BLaER1 (cell line): ENCODE measurements at regions not wholly inside any gene's neighbourhood (a gene's known extent, or its start where the extent isn't known, plus 50 kb on each side); places are given as distances from the start of the nearest gene placed in this dataset.
"Not testable (repeated sequence)": the region's sequence is repeated elsewhere in the genome, so short reads cannot be mapped to it uniquely, and the experiment has no call there.

Experiments used
- H3K27ac ChIP-seq: shearing (Covaris generic); formaldehyde crosslinking; 2 replicates; pipeline ENCODE4 v1.8.1; 2022
- H3K27me3 ChIP-seq: shearing (Covaris generic); formaldehyde crosslinking; 2 replicates; pipeline ENCODE4 v1.8.1; 2022
- H3K36me3 ChIP-seq: shearing (Covaris generic); formaldehyde crosslinking; 2 replicates; pipeline ENCODE4 v1.8.1; 2022
- H3K4me1 ChIP-seq: shearing (Covaris generic); formaldehyde crosslinking; 2 replicates; pipeline ENCODE4 v1.8.1; 2022
- H3K4me2 ChIP-seq: shearing (Covaris generic); formaldehyde crosslinking; 2 replicates; pipeline ENCODE4 v1.8.1; 2022
- H3K4me3 ChIP-seq: shearing (Covaris generic); formaldehyde crosslinking; 2 replicates; pipeline ENCODE4 v1.8.1; 2022
- H3K9ac ChIP-seq: shearing (Covaris generic); formaldehyde crosslinking; 2 replicates; pipeline ENCODE4 v1.8.1; 2022
- H3K9me3 ChIP-seq: shearing (Covaris generic); formaldehyde crosslinking; 2 replicates; pipeline ENCODE4 v1.8.1; 2022
- H4K20me1 ChIP-seq: shearing (Covaris generic); formaldehyde crosslinking; 2 replicates; pipeline ENCODE4 v1.8.1; 2022
- Cebpa-rat ChIP-seq: shearing (Covaris generic); IDR thresholded peaks from 2 replicates; pipeline ENCODE4 v1.8.1; 2022

- Histone ChIP-seq H3K27me3 (no peaks in the 10 kb centered on the region), H3K9ac (no peak overlapping the region), H4K20me1 (no peaks in the 10 kb centered on the region), H3K36me3 (no peaks in the 10 kb centered on the region), H3K4me1 (no peaks in the 10 kb centered on the region), H3K9me3 (no peaks in the 10 kb centered on the region), H3K27ac (no peak overlapping the region), H3K4me2 (no peak overlapping the region), H3K4me3 (no peak overlapping the region)
- no peak for TF ChIP-seq Cebpa-rat
These were observed 227.3 kb upstream of the TENT5A start for GRCh38 chr6:81979767-81980166.

DNA sequence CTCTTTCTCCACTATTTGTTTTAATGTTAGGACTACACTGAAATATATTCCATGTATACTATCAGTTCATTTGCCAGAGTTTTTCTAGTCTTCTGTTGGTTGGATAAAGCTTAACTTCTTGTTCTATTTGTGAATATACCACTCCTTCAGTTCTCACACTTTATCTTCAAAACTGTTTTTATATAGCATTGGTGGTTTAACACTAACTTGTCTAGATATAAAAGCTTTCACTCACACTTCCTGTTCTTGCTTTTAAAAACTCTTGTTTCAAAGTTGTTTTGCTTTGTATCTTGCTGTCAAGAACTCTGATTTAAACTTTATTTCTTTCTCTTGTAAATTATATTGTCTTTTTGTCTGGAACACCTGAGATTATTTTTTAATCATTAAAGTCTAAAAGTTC, 226.8 kb upstream of the TENT5A start:
- H4K20me1 ChIP-seq, result no peaks in the 10 kb centered on the region
- no peaks in the 10 kb centered on the region for H3K27me3 ChIP-seq
- no peaks in the 10 kb centered on the region for H3K9me3 ChIP-seq
- no peaks in the 10 kb centered on the region for H3K36me3 ChIP-seq
- no peak overlapping the region for H3K27ac ChIP-seq
- no peak overlapping the region for H3K4me2 ChIP-seq
- H3K4me1 ChIP-seq, result no peaks in the 10 kb centered on the region
- TF ChIP-seq Cebpa-rat, result no peak
- H3K9ac ChIP-seq, result no peak overlapping the region
- no peak overlapping the region for H3K4me3 ChIP-seq

DNA sequence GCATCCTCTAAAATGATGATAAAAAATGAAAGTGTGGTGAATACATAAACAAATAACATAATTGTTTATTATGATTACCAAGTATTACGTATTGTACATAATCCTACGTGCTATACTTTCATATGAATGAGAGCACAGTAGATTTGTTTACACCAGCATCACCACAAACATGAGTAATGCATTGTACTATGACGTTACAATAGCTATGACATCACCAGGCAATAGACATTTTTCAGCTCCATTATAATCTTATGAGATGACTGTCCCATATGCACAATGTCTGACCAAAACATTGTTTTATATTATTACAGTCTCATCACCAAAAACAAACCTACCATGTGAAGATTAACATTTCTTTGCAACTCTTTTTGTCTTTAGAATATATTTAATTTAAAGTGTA, 225.7 kb upstream of the TENT5A start:
- Histone ChIP-seq H3K27me3 (no peaks in the 10 kb centered on the region), H3K27ac (no peak overlapping the region), H3K4me2 (no peak overlapping the region), H3K36me3 (no peaks in the 10 kb centered on the region), H3K4me3 (no peak overlapping the region), H3K9ac (no peak overlapping the region), H4K20me1 (no peaks in the 10 kb centered on the region), H3K4me1 (no peaks in the 10 kb centered on the region), H3K9me3 (no peaks in the 10 kb centered on the region)
- no peak for TF ChIP-seq Cebpa-rat

DNA sequence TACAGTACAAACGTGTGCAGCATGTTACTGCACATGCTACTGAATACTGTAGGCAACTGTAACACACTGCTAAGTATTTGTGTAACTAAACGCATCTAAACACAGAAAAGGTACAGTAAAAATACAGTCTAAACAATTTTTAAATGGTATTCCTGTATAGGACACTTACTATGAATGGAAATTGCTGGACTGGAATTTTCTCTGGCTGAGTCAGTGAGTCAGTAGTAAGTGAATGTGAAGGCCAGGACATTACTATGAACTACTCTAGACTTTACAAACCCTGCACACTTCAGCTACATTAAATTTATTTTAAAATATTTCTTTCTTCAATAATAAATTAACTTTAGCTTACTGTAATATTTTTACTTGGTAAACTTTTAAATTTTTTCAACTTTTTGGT, 225.0 kb upstream of the TENT5A start:
- H3K9me3 ChIP-seq, result no peaks in the 10 kb centered on the region
- H3K4me2 ChIP-seq, result no peak overlapping the region
- H3K4me1 ChIP-seq, result no peaks in the 10 kb centered on the region
- no peaks in the 10 kb centered on the region for H3K36me3 ChIP-seq
- H3K9ac ChIP-seq, result no peak overlapping the region
- no peaks in the 10 kb centered on the region for H4K20me1 ChIP-seq
- H3K27ac ChIP-seq, result no peak overlapping the region
- TF ChIP-seq Cebpa-rat, result no peak
- H3K27me3 ChIP-seq, result no peaks in the 10 kb centered on the region
- H3K4me3 ChIP-seq, result no peak overlapping the region

GRCh38 chr6:81969814-81970213, 217.3 kb upstream of the TENT5A start:
- TF ChIP-seq Cebpa-rat, result no peak
- no peak overlapping the region for H3K4me2 ChIP-seq
- H3K36me3 ChIP-seq, result no peaks in the 10 kb centered on the region
- H3K9me3 ChIP-seq, result no peaks in the 10 kb centered on the region
- no peaks in the 10 kb centered on the region for H4K20me1 ChIP-seq
- H3K4me1 ChIP-seq, result no peaks in the 10 kb centered on the region
- H3K27me3 ChIP-seq, result no peaks in the 10 kb centered on the region
- no peak overlapping the region for H3K9ac ChIP-seq
- no peak overlapping the region for H3K4me3 ChIP-seq
- no peak overlapping the region for H3K27ac ChIP-seq

- TF ChIP-seq Cebpa-rat, result no peak
- H3K27me3 ChIP-seq, result no peaks in the 10 kb centered on the region
- no peak overlapping the region for H3K4me3 ChIP-seq
- no peaks in the 10 kb centered on the region for H4K20me1 ChIP-seq
- no peaks in the 10 kb centered on the region for H3K9me3 ChIP-seq
- H3K4me1 ChIP-seq, result no peaks in the 10 kb centered on the region
- no peaks in the 10 kb centered on the region for H3K36me3 ChIP-seq
- H3K9ac ChIP-seq, result no peak overlapping the region
- H3K27ac ChIP-seq, result no peak overlapping the region
- no peak overlapping the region for H3K4me2 ChIP-seq
These were observed 216.5 kb upstream of the TENT5A start for GRCh38 chr6:81969011-81969410.

DNA sequence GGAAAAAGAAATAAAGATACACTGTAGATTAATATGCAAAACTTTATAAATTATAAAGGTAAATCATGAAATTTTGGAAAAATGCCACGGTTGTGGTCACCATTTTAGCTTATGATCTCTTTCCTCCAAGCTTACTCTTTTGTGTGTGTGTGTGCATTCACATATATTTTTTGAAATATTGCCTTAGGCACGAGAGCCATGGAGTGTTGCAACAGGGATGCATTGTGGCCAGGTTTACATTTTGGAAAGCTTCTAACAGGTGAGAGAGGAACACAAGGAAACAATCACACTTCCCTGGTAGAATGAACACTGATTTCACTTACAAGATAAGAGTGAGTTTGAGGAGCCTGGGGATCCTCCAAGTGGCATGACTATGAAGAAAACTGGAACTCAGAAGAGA, 214.5 kb upstream of the TENT5A start:
- no peak overlapping the region for H3K27ac ChIP-seq
- H3K27me3 ChIP-seq, result no peaks in the 10 kb centered on the region
- no peak overlapping the region for H3K4me2 ChIP-seq
- no peak for TF ChIP-seq Cebpa-rat
- no peaks in the 10 kb centered on the region for H4K20me1 ChIP-seq
- no peaks in the 10 kb centered on the region for H3K4me1 ChIP-seq
- H3K4me3 ChIP-seq, result no peak overlapping the region
- H3K36me3 ChIP-seq, result no peaks in the 10 kb centered on the region
- H3K9ac ChIP-seq, result no peak overlapping the region
- no peaks in the 10 kb centered on the region for H3K9me3 ChIP-seq

DNA sequence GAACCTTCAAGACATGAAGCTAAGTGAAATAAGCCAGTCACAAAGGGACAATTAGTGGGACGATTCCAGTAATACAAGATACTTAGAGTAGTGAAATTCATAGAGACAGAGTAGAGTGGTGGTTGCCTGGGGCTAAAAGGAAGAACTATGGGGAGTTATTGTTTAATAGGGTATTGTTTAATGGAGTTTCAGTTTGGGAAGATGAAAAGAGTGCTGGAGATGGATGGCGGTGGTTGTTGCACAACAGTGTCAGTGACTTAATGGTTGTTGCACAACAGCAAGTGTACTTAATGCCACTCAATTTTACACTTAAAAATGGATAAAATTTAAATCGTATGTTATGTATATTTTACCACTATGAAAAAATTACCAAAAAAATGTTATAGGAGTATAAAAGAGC, 209.7 kb upstream of the TENT5A start:
- no peaks in the 10 kb centered on the region for H3K4me1 ChIP-seq
- no peak overlapping the region for H3K4me2 ChIP-seq

DNA sequence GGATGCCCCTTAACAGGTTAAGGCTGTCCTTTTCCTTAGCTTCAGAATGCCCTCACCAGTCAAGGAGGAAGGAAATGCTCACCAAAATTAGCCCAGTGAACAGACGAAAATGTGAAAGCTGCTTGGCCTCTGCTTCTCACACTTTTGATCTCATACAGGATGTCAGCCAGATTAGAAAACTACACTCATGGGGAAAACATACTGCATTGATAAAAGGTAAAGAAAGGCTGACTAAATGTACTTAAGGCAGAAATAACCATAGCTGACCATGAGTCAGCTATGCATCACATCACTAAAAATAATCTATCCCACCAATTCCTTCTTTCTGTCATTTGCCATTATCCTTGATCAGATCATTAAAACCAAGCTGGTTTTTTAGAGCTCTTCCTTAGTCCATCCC, 198.4 kb upstream of the TENT5A start:
- Histone ChIP-seq H4K20me1 (no peaks in the 10 kb centered on the region), H3K36me3 (no peaks in the 10 kb centered on the region), H3K27ac (no peak overlapping the region), H3K9me3 (no peaks in the 10 kb centered on the region), H3K4me1 (peaks cover 10% of the 10 kb centered on the region), H3K27me3 (no peaks in the 10 kb centered on the region), H3K9ac (no peak overlapping the region), H3K4me3 (no peak overlapping the region), H3K4me2 (peak overlapping the region; percentile 12; the same call in 1 of the 2 replicates)
- no peak for TF ChIP-seq Cebpa-rat

More for the DNA sequence above, 209.7 kb upstream of the TENT5A start:
- H3K27me3 ChIP-seq, result no peaks in the 10 kb centered on the region
- H3K9me3 ChIP-seq, result no peaks in the 10 kb centered on the region
- no peak for TF ChIP-seq Cebpa-rat
- no peak overlapping the region for H3K27ac ChIP-seq
- H4K20me1 ChIP-seq, result no peaks in the 10 kb centered on the region
- no peak overlapping the region for H3K9ac ChIP-seq
- no peak overlapping the region for H3K4me3 ChIP-seq
- no peaks in the 10 kb centered on the region for H3K36me3 ChIP-seq

GRCh38 chr6:81948861-81949260, 196.4 kb upstream of the TENT5A start:
- Histone ChIP-seq H3K4me2 (no peak overlapping the region), H3K4me1 (peaks cover 10% of the 10 kb centered on the region), H3K4me3 (no peak overlapping the region), H3K9me3 (no peaks in the 10 kb centered on the region), H4K20me1 (no peaks in the 10 kb centered on the region), H3K27me3 (no peaks in the 10 kb centered on the region), H3K36me3 (no peaks in the 10 kb centered on the region), H3K27ac (no peak overlapping the region), H3K9ac (no peak overlapping the region)
- no peak for TF ChIP-seq Cebpa-rat

- H3K4me1 ChIP-seq, H3K4me2 ChIP-seq, H3K9ac ChIP-seq, H3K4me3 ChIP-seq, H3K27ac ChIP-seq, H3K27me3 ChIP-seq, H4K20me1 ChIP-seq, H3K9me3 ChIP-seq, H3K36me3 ChIP-seq: not testable (repeated sequence)
These were observed 195.7 kb upstream of the TENT5A start for GRCh38 chr6:81948196-81948595.
